ENCODE measurements at regions not wholly inside any gene's neighbourhood (a gene's known extent, or its start where the extent isn't known, plus 50 kb on each side); places are given as distances from the start of the nearest gene placed in this dataset.
"Not testable (repeated sequence)": the region's sequence is repeated elsewhere in the genome, so short reads cannot be mapped to it uniquely, and the experiment has no call there.

GRCh38 chr1:232868793-232869491 lies 63.7 kb downstream of the MAP10 start:
- ATAC-seq: peak; percentile 88 to 98 (median 96)
- Histone ChIP-seq H3K4me1 (peaks cover 0 to 12% (median 5%) of the 10 kb centered on the region in 4 donors), H3K27ac (no peak overlapping the region), H3K36me3 (no peaks in the 10 kb centered on the region), H3K9me3 (no peaks in the 10 kb centered on the region), H3K4me3 (no peak overlapping the region), H3K27me3 (no peaks in the 10 kb centered on the region)
- WGBS (ENCODE audit: insufficient coverage, low coverage, low lambda C conversion rate, missing lambda C conversion rate): 25% methylated on average over 5 of the region's 6 CpGs
- DNase-seq: peak; percentile 69 to 82 (median 71)
- intact Hi-C loops (cut with DNase I): no loop called here
- peak; percentile 68 for TF ChIP-seq POLR2A (IDR thresholded peaks at IDR 0.05)
- TF ChIP-seq, protein P1, sequence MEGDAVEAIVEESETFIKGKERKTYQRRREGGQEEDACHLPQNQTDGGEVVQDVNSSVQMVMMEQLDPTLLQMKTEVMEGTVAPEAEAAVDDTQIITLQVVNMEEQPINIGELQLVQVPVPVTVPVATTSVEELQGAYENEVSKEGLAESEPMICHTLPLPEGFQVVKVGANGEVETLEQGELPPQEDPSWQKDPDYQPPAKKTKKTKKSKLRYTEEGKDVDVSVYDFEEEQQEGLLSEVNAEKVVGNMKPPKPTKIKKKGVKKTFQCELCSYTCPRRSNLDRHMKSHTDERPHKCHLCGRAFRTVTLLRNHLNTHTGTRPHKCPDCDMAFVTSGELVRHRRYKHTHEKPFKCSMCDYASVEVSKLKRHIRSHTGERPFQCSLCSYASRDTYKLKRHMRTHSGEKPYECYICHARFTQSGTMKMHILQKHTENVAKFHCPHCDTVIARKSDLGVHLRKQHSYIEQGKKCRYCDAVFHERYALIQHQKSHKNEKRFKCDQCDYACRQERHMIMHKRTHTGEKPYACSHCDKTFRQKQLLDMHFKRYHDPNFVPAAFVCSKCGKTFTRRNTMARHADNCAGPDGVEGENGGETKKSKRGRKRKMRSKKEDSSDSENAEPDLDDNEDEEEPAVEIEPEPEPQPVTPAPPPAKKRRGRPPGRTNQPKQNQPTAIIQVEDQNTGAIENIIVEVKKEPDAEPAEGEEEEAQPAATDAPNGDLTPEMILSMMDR (IDR thresholded peaks at IDR 0.05): no peak

DNA sequence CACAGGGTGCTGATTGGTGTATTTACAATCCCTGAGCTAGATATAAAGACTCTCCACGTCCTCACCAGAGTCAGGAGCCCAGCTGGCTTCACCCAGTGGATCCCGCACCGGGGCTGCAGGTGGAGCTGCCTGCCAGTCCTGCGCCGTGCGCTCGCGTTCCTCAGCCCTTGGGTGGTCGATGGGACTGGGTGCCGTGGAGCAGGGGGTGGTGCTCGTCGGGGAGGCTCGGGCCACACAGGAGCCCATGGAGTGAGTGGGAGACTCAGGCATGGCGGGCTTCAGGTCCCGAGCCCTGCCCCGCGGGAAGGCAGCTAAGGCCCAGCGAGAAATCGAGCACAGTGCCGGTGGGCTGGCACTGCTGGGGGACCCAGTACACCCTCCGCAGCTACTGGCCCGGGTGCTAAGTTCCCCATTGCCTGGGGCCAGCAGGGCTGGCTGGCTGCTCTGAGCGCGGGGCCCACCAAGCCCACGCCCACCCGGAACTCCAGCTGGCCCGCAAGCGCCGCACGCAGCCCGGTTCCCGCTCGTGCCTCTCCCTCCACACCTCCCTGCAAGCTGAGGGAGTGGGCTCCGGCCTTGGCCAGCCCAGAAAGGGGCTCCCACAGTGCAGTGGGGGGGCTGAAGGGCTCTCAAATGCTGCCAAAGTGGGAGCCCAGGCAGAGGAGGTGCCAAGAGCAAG lies 66.2 kb downstream of the MAP10 start:
- H3K36me3 ChIP-seq; H3K27me3 ChIP-seq; H3K27ac ChIP-seq; intact Hi-C loops (cut with DNase I); H3K9me3 ChIP-seq; H3K4me3 ChIP-seq; DNase-seq; ATAC-seq: not testable (repeated sequence)
- no CpG with 5 or more reads among the region's 34 CpGs for WGBS (ENCODE audit: insufficient coverage, low coverage, low lambda C conversion rate, missing lambda C conversion rate)
- peaks cover 0 to 12% (median 5%) of the 10 kb centered on the region in 4 donors for H3K4me1 ChIP-seq

GRCh38 chr1:232872284-232872683 lies 67.1 kb downstream of the MAP10 start:
- Histone ChIP-seq H3K4me1 (peaks cover 0 to 12% (median 5%) of the 10 kb centered on the region in 4 donors), H3K27ac (no peak overlapping the region), H3K27me3 (no peaks in the 10 kb centered on the region), H3K4me3 (no peak overlapping the region), H3K9me3 (no peaks in the 10 kb centered on the region), H3K36me3 (no peaks in the 10 kb centered on the region)
- DNase-seq (no peak), ATAC-seq (no peak)
- 88% methylated on average over 3 of the region's 3 CpGs for WGBS (ENCODE audit: insufficient coverage, low coverage, low lambda C conversion rate, missing lambda C conversion rate)
- intact Hi-C loops (cut with DNase I): no loop called here
- TF ChIP-seq, protein P1 (IDR thresholded peaks at IDR 0.05): no peak
- no peak for TF ChIP-seq POLR2A (IDR thresholded peaks at IDR 0.05)

DNA sequence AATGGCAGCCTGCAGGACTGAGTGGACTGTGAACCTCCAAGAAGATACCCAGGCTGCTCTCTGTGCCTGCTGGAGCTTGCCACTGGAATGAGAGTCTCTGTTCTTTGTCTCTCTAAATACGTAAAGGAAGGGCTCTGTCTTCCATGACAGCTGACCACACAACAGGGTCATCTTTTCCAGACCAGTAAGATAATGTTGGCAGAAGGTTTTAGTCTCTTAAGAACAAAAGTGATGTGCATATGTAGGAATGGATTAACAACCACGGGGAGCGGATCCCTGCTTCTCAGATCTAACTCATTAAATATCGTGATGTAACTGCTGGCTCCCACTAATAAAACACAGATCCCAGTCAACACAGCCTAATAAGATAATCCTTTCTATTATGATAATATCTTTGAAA lies 67.5 kb downstream of the MAP10 start:
- Histone ChIP-seq H3K27me3 (no peaks in the 10 kb centered on the region), H3K9me3 (no peaks in the 10 kb centered on the region), H3K36me3 (no peaks in the 10 kb centered on the region), H3K27ac (no peak overlapping the region), H3K4me1 (peaks cover 0 to 12% (median 5%) of the 10 kb centered on the region in 4 donors), H3K4me3 (no peak overlapping the region)
- intact Hi-C loops (cut with DNase I): no loop called here
- no peak for DNase-seq
- ATAC-seq: no peak
- TF ChIP-seq, protein P1 (IDR thresholded peaks at IDR 0.05): no peak
- no peak for TF ChIP-seq POLR2A (IDR thresholded peaks at IDR 0.05)
- 88% methylated on average over 3 of the region's 4 CpGs for WGBS (ENCODE audit: insufficient coverage, low coverage, low lambda C conversion rate, missing lambda C conversion rate)

GRCh38 chr1:232873412-232873811 lies 68.2 kb downstream of the MAP10 start:
- 75% methylated on average over 5 of the region's 5 CpGs for WGBS (ENCODE audit: insufficient coverage, low coverage, low lambda C conversion rate, missing lambda C conversion rate)
- ATAC-seq (no peak), DNase-seq (no peak)
- H3K27me3 ChIP-seq: no peaks in the 10 kb centered on the region
- H3K36me3 ChIP-seq: no peaks in the 10 kb centered on the region
- intact Hi-C loops (cut with DNase I): no loop called here
- TF ChIP-seq, protein P1 (IDR thresholded peaks at IDR 0.05): no peak
- no peak for TF ChIP-seq POLR2A (IDR thresholded peaks at IDR 0.05)
- no peak overlapping the region for H3K4me3 ChIP-seq
- no peaks in the 10 kb centered on the region for H3K9me3 ChIP-seq
- H3K27ac ChIP-seq: no peak overlapping the region
- peaks cover 0 to 12% (median 5%) of the 10 kb centered on the region in 4 donors for H3K4me1 ChIP-seq
